NOMO-1 (cell line): ENCODE measurements at regions not wholly inside any gene's neighbourhood (a gene's known extent, or its start where the extent isn't known, plus 50 kb on each side); places are given as distances from the start of the nearest gene placed in this dataset.

Experiments
- DNase-seq, 2 experiments: peaks; one replicate each; lab custom pipeline; 2025; ENCODE audit not compliant: unreplicated experiment in 2 of 2; lab: John Stamatoyannopoulos, UW

DNA sequence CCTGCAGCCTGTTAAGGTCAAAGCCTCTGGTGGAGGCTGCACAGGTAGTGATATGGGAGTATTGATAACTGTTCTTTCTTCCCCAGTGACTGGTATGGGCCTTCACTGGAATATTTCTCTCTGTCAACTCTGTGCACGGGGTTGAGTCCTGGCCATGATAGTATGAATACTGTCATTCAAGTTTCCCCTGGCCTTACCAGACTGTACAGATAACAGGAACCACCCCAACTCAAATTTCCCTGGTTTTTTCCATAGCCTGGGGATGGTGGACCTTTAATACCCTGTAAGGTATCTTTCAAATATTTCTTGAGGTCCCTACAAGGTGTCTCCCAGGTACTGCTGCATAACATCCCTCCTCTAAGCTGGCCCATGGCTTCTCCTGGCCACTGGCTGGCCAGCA, 51.4 kb upstream of the TNFAIP3 start:
- no peak for DNase-seq

DNA sequence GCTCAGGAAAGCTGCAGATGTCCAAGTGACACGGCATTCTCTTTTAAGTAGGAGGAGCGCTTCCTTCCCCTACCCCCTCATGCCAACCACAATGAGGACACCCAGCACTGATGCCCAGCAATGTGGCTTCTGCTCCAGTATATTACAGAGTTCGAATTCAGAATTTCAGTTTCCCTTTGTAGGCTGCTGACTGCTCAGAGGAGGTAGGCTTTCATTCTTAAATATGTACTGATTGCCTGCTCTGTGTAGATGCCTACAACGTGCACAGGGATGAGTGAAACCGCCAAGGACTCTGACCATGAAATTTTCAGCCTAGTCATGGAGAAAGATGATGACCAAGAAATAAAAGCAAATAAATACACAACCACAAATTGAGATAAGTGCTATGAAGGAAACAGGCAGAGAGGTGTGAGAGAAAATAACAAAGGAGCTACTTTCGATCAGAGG, 50.9 kb upstream of the TNFAIP3 start:
- DNase-seq = no peak

DNA sequence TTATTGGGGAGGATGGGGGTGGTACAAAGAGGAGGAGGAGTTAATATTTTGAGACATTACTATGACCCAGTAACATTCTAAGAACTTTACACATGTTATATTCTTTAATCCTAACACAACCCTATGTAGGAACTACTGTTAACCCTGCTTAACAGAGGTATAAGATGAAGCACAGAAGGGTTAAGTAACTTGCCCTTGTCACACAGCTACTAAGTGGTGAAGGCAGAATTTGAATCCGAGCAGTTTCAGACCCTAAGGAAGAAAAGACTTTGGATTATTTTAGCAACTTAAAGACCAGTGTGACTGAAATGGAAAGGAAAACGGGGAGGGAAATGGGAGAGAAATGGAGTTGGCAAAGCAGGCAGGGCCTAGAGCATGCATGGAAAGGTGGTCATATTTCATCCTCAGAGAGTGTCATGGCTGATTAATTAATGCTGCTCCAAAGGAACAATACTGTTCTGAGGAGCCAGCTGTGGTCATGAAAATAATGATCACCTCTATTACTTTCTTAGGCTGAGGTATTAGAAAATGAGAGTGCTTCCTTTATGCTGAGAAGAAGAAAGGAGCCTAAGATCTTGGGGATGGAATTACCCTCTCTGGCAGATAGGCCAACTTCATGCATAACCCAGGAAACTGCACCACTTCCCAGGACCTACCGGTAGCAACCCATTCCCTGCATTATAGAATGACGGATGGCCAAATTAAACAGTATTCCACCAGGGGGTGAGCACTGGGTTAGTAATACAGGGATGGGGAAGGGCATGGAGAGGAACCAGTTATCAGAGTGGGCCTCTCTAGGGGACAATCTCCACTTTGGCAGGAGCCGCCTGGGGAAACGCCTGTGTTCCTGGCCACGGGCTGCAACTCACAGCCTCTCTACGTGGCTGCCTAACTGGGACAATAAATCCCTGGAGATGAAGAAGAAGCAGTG, 50.1 kb upstream of the TNFAIP3 start:
- no peak for DNase-seq
